OCI-LY7 (cell line): ENCODE measurements at regions not wholly inside any gene's neighbourhood (a gene's known extent, or its start where the extent isn't known, plus 50 kb on each side); places are given as distances from the start of the nearest gene placed in this dataset.

Source experiments
- EZH2phosphoT487 ChIP-seq: fragments of 200-600 bp; sonication (generic); IDR thresholded peaks from 2 replicates; pipeline ENCODE4 v1.6.1; 2018; ENCODE audit warnings: low read depth, borderline replicate concordance, mild to moderate bottlenecking, mixed run types, antibody characterized with exemption, low read length, moderate library complexity, mixed read lengths
- TF ChIP-seq, protein P1 (sequence below): fragments of 200-600 bp; sonication (generic); conservative IDR thresholded peaks from 2 replicates; pipeline ENCODE4 v1.5.1; 2014; ENCODE audit warnings: mild to moderate bottlenecking, antibody characterized with exemption, low read length, moderate library complexity, mixed read lengths

GRCh38 chr3:22068619-22069018, 317.6 kb upstream of the ZNF385D start:
- TF ChIP-seq, protein P1, sequence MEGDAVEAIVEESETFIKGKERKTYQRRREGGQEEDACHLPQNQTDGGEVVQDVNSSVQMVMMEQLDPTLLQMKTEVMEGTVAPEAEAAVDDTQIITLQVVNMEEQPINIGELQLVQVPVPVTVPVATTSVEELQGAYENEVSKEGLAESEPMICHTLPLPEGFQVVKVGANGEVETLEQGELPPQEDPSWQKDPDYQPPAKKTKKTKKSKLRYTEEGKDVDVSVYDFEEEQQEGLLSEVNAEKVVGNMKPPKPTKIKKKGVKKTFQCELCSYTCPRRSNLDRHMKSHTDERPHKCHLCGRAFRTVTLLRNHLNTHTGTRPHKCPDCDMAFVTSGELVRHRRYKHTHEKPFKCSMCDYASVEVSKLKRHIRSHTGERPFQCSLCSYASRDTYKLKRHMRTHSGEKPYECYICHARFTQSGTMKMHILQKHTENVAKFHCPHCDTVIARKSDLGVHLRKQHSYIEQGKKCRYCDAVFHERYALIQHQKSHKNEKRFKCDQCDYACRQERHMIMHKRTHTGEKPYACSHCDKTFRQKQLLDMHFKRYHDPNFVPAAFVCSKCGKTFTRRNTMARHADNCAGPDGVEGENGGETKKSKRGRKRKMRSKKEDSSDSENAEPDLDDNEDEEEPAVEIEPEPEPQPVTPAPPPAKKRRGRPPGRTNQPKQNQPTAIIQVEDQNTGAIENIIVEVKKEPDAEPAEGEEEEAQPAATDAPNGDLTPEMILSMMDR = no peak
- TF ChIP-seq EZH2phosphoT487 = no peak
